Endothelial cell (in vitro differentiated cells): ENCODE measurements at regions not wholly inside any gene's neighbourhood (a gene's known extent, or its start where the extent isn't known, plus 50 kb on each side); places are given as distances from the start of the nearest gene placed in this dataset.
"Not testable (repeated sequence)": the region's sequence is repeated elsewhere in the genome, so short reads cannot be mapped to it uniquely, and the experiment has no call there.

Experiments used
- DNase-seq: peaks from one replicate; pipeline ENCODE4 v3.0.0; 2021; ENCODE audit warnings: low spot score
- H3K27ac Mint-ChIP-seq: one replicate; pipeline ENCODE4 v1.8.0; 2021; ENCODE audit warnings: mixed read lengths, inconsistent platforms; ENCODE audit not compliant: unreplicated experiment
- H3K27me3 Mint-ChIP-seq: one replicate; pipeline ENCODE4 v1.8.0; 2021; ENCODE audit warnings: mild to moderate bottlenecking, moderate library complexity, mixed read lengths, inconsistent platforms; ENCODE audit not compliant: unreplicated experiment
- H3K36me3 Mint-ChIP-seq: one replicate; pipeline ENCODE4 v1.8.0; 2021; ENCODE audit warnings: mild to moderate bottlenecking, low read depth, mixed read lengths, inconsistent platforms; ENCODE audit not compliant: unreplicated experiment
- H3K4me1 Mint-ChIP-seq: one replicate; pipeline ENCODE4 v1.8.0; 2021; ENCODE audit warnings: mild to moderate bottlenecking, mixed read lengths, inconsistent platforms; ENCODE audit not compliant: unreplicated experiment
- H3K4me3 Mint-ChIP-seq: one replicate; pipeline ENCODE4 v1.8.0; 2021; ENCODE audit warnings: mild to moderate bottlenecking, mixed read lengths, inconsistent platforms; ENCODE audit not compliant: unreplicated experiment
- H3K9me3 Mint-ChIP-seq: one replicate; pipeline ENCODE4 v1.8.0; 2021; ENCODE audit warnings: mixed read lengths, inconsistent platforms; ENCODE audit not compliant: unreplicated experiment
- TF ChIP-seq, protein P1 (sequence below): fragments of 200-600 bp; sonication (generic); IDR thresholded peaks from one replicate; pipeline ENCODE4 v1.5.0; 2021; ENCODE audit warnings: antibody characterized with exemption; ENCODE audit not compliant: unreplicated experiment

DNA sequence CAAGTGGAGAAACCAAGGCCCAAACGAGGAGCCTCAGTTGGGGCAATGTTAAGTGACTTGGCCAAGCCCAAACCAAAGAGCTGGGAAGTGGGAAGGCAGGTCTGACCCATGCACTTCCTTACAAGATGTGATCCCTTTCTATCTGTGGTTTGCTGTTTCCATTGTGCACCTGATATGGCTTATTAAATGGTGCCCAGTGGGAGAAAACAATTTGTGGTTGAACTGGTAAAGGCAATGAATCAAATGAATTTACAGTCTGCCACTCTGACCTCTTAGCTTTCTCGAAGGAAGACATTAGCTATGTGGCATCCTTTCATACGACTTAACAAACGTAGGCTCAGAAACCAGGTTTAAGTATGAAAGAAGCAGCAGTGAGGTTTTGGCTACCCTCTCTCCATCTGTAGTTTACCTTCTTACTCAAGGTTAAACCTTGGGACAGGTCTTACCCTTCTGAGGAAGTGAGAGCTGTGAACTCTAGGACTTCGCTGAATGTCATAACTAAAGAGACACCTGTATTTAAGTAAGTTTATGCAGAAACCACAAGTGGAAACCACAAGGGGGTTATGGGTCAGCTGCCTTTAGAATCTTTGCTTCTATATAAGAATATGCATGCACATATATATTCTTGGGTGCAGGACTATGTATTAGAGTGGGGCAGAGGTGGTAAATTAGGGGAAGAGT, 100.5 kb upstream of the SPATA31D4 start:
- H3K36me3 Mint-ChIP-seq: no peaks in the 10 kb centered on the region
- no peak for DNase-seq
- H3K27ac Mint-ChIP-seq: no peak overlapping the region
- no peak overlapping the region for H3K4me3 Mint-ChIP-seq
- peaks cover 2% of the 10 kb centered on the region for H3K27me3 Mint-ChIP-seq
- no peaks in the 10 kb centered on the region for H3K9me3 Mint-ChIP-seq
- TF ChIP-seq, protein P1, sequence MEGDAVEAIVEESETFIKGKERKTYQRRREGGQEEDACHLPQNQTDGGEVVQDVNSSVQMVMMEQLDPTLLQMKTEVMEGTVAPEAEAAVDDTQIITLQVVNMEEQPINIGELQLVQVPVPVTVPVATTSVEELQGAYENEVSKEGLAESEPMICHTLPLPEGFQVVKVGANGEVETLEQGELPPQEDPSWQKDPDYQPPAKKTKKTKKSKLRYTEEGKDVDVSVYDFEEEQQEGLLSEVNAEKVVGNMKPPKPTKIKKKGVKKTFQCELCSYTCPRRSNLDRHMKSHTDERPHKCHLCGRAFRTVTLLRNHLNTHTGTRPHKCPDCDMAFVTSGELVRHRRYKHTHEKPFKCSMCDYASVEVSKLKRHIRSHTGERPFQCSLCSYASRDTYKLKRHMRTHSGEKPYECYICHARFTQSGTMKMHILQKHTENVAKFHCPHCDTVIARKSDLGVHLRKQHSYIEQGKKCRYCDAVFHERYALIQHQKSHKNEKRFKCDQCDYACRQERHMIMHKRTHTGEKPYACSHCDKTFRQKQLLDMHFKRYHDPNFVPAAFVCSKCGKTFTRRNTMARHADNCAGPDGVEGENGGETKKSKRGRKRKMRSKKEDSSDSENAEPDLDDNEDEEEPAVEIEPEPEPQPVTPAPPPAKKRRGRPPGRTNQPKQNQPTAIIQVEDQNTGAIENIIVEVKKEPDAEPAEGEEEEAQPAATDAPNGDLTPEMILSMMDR: no peak
- H3K4me1 Mint-ChIP-seq: peaks cover 10% of the 10 kb centered on the region

DNA sequence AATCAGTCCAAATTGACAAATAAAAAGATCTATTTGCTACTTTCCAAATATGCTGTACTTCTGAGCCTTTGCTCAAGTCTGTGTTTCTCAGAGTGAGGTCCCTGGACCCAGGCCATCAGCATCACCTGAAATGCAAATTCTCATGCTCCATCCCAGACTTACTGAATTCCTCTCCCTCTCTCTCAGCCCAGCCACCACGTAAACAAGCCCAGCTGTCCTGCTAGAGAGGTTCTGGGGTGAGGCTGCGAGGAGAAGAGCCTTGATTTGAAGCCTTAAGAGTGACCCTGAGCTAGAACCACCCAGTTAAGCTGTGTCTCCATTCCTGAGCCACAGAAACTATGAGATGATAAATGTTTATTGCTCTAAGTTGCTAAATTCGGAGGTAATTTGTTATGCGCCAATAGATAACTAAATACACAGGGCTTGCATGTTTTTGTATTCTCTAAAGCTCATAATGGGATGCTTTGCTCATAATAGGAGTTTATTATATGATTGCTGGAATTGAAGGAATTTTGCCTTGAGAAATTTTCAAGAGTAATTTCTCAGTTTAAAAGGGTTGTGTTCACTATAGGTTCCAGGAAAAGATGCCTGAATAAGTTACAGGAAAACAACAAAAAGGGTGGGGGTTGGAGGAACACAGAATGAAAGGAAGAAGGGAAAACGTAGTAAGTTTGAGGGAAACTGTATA, 98.9 kb upstream of the SPATA31D4 start:
- Mint-ChIP-seq H3K27ac (no peak overlapping the region), H3K4me3 (no peak overlapping the region), H3K27me3 (peaks cover 2% of the 10 kb centered on the region), H3K9me3 (no peaks in the 10 kb centered on the region), H3K36me3 (no peaks in the 10 kb centered on the region), H3K4me1 (peaks cover 10% of the 10 kb centered on the region)
- no peak for DNase-seq
- TF ChIP-seq, protein P1: no peak

DNA sequence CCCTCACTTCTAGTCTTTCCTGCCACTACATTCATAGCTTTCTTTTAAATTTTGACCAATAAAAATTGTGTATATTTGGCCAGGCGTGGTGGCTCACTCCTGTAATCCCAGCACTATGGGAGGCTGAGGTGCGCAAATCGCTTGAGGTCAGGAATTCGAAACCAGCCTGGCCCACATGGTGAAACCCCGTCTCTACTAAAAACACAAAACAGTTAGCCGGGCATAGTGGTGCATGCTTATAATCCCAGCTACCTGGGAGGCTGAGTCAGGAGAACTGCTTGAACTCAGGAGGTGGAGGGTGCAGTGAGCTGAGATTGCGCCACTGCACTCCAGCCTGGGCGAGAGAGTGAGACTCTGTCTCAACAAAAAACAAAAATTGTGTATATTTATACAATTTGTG, 97.8 kb upstream of the SPATA31D4 start:
- not testable (repeated sequence) for H3K27ac Mint-ChIP-seq, H3K4me1 Mint-ChIP-seq, H3K4me3 Mint-ChIP-seq, H3K9me3 Mint-ChIP-seq, DNase-seq, H3K36me3 Mint-ChIP-seq, H3K27me3 Mint-ChIP-seq

DNA sequence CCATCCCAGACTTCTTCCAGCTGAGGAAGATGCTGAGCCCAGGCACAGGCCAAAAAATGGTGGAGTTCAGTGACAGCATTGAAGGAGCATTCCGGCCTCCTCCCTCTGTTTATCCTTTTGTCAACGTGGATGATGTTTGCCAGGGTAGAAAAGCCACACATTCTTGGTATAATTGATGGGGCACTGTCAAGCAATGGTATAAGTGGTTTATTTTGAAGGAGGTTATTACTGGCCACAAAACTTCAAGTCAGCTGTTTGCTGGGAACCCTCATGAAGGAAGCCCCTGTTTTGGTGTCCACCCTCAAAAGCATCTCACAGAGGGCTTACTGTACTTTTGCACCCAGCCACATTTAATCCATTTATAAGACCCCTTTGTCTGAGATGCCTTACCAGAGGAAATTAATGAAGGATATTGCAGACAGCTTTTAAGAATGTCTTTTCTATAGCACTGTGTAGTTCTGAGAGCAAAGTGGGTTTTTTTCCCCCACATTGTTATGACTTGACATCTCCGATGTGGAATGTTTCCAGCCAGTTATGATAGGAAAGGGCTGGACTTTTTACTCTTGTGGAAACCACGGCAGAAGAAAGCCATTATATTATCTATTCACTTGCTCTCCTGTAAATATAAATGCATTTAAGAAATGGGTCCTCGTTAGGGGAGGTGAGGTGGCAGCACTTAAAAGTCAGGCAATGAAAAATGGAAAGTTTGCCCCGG, 95.5 kb upstream of the SPATA31D4 start:
- H3K4me3 Mint-ChIP-seq: no peak overlapping the region
- H3K27me3 Mint-ChIP-seq: no peaks in the 10 kb centered on the region
- no peaks in the 10 kb centered on the region for H3K9me3 Mint-ChIP-seq
- peaks cover 10% of the 10 kb centered on the region for H3K4me1 Mint-ChIP-seq
- no peak for DNase-seq
- H3K36me3 Mint-ChIP-seq: no peaks in the 10 kb centered on the region
- H3K27ac Mint-ChIP-seq: no peak overlapping the region
- TF ChIP-seq, protein P1: no peak

DNA sequence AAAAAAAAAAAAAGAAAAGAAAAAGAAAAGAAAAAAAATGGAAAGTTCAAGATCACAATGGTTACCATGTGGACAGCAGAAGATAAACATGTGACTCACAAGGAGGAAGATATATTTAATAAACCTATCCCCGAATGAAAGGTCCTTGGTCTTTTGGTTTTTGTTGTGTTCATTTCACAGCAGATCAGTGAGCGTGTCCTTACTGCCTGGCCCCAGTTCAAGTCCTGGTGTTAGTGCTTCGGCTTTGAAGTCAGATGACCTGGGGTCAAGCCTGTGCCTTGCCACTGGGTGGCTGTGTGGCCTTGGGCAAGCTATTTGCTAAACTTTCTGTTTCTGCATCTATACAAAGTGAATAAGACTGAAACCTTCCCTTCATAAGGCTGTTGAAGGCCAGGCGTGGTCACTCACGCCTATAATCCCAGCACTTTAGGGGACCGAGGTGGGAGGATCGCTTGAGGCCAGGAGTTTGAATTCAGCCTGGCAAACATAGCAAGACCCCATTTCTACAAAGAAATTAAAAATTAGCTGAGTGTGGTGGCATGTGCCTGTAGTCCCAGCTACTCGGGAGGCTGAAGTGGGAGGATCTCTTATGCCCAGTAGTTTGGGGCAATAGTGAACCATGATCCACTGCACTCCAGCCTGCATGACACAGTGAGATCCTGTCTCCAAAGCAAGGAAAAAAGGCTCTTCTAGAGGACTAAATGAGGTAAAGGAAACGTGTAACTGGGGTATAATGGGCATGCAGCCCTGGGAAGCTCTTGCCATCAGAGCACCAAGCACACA, 94.5 kb upstream of the SPATA31D4 start:
- Mint-ChIP-seq H3K4me1 (peaks cover 10% of the 10 kb centered on the region), H3K36me3 (no peaks in the 10 kb centered on the region), H3K27ac (no peak overlapping the region), H3K9me3 (no peaks in the 10 kb centered on the region), H3K27me3 (no peaks in the 10 kb centered on the region), H3K4me3 (no peak overlapping the region)
- DNase-seq: no peak
- TF ChIP-seq, protein P1: no peak
